ENCODE measurements at regions not wholly inside any gene's neighbourhood (a gene's known extent, or its start where the extent isn't known, plus 50 kb on each side); places are given as distances from the start of the nearest gene placed in this dataset.

- Histone ChIP-seq H3F3A (ENCODE audit: insufficient read depth, low read length, poor library complexity, severe bottlenecking) (no peaks in the 10 kb centered on the region), H3K4me2 (ENCODE audit: low read length) (no peak overlapping the region), H3K27ac (ENCODE audit: low read length) (no peak overlapping the region), H4K20me1 (ENCODE audit: insufficient read depth) (no peaks in the 10 kb centered on the region), H3K9ac (ENCODE audit: low read length) (no peak overlapping the region), H3K9me3 (ENCODE audit: low read length) (no peaks in the 10 kb centered on the region), H3K79me2 (replicated peaks; ENCODE audit: insufficient read depth, low read length) (no peaks in the 10 kb centered on the region), H3K9me2 (ENCODE audit: insufficient read depth, low read length) (no peaks in the 10 kb centered on the region), H3K27me3 (ENCODE audit: insufficient read depth, low read depth, low read length) (no peaks in the 10 kb centered on the region), H3K36me3 (ENCODE audit: insufficient read depth, low read length) (no peaks in the 10 kb centered on the region), H2AFZ (ENCODE audit: low read depth, low read length) (no peak overlapping the region), H3K4me3 (ENCODE audit: low read length) (no peak overlapping the region)
- no peak for TF ChIP-seq EP300 (conservative IDR thresholded peaks at IDR 0.05; ENCODE audit: poor library complexity, severe bottlenecking)
- no peak for TF ChIP-seq SMC3 (conservative IDR thresholded peaks at IDR 0.05; ENCODE audit: poor library complexity)
- no peak for TF ChIP-seq CTCF (IDR thresholded peaks at IDR 0.05; ENCODE audit: poor library complexity, severe bottlenecking)
- no peak for TF ChIP-seq EZH2 (IDR thresholded peaks at IDR 0.05; ENCODE audit: borderline replicate concordance, insufficient read depth, low read length, poor library complexity, severe bottlenecking)
- TF ChIP-seq TAF1 (IDR thresholded peaks at IDR 0.05; ENCODE audit: low read depth), result no peak
- TF ChIP-seq POLR2AphosphoS5 (IDR thresholded peaks at IDR 0.05), result no peak
- TF ChIP-seq RAD21 (conservative IDR thresholded peaks at IDR 0.05), result no peak
- TF ChIP-seq MXI1 (conservative IDR thresholded peaks at IDR 0.05; ENCODE audit: poor library complexity, severe bottlenecking), result no peak
- no peak for TF ChIP-seq REST (IDR thresholded peaks at IDR 0.05; ENCODE audit: borderline replicate concordance)
These were observed 190.0 kb upstream of the SPRY2 start for GRCh38 chr13:80530902-80531301.

DNA sequence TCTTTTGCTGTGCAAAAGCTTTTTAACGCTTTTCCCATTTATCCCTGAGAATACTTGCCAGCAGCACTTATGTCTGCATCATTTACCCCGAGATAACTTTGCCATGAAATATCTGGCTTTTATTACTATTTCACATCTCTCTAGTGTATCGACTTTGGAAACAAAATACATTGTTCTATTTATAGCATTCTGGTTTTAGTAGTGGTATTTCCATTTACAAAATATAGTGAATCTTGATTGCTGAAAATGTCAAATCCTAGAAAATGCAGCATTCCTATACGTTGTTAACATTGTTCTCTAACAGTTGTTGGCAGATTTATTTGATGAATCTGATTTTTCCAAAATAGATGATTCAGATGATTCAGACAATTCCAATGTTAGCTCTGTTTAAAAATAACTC lies 189.3 kb upstream of the SPRY2 start:
- no peak overlapping the region for H3K9ac ChIP-seq (ENCODE audit: low read length)
- no peak overlapping the region for H3K4me3 ChIP-seq (ENCODE audit: low read length)
- no peaks in the 10 kb centered on the region for H3K79me2 ChIP-seq (replicated peaks; ENCODE audit: insufficient read depth, low read length)
- H3K27me3 ChIP-seq (ENCODE audit: insufficient read depth, low read depth, low read length), result no peaks in the 10 kb centered on the region
- H2AFZ ChIP-seq (ENCODE audit: low read depth, low read length), result no peak overlapping the region
- no peaks in the 10 kb centered on the region for H4K20me1 ChIP-seq (ENCODE audit: insufficient read depth)
- H3K4me2 ChIP-seq (ENCODE audit: low read length), result no peak overlapping the region
- no peaks in the 10 kb centered on the region for H3K9me2 ChIP-seq (ENCODE audit: insufficient read depth, low read length)
- no peaks in the 10 kb centered on the region for H3K9me3 ChIP-seq (ENCODE audit: low read length)
- TF ChIP-seq SMC3 (conservative IDR thresholded peaks at IDR 0.05; ENCODE audit: poor library complexity) (no peak), CTCF (IDR thresholded peaks at IDR 0.05; ENCODE audit: poor library complexity, severe bottlenecking) (no peak), REST (IDR thresholded peaks at IDR 0.05; ENCODE audit: borderline replicate concordance) (no peak), MXI1 (conservative IDR thresholded peaks at IDR 0.05; ENCODE audit: poor library complexity, severe bottlenecking) (no peak)
- H3K36me3 ChIP-seq (ENCODE audit: insufficient read depth, low read length), result no peaks in the 10 kb centered on the region
- no peak overlapping the region for H3K27ac ChIP-seq (ENCODE audit: low read length)
- H3F3A ChIP-seq (ENCODE audit: insufficient read depth, low read length, poor library complexity, severe bottlenecking), result no peaks in the 10 kb centered on the region
